HG02938 (cell line): ENCODE measurements at regions not wholly inside any gene's neighbourhood (a gene's known extent, or its start where the extent isn't known, plus 50 kb on each side); places are given as distances from the start of the nearest gene placed in this dataset.

Source experiments
- ATAC-seq: cut with Tn5 transposase; IDR thresholded peaks from one replicate; pipeline ENCODE4 v1.9.1; 2021; ENCODE audit warnings: mild to moderate bottlenecking, moderate library complexity; ENCODE audit not compliant: unreplicated experiment

DNA sequence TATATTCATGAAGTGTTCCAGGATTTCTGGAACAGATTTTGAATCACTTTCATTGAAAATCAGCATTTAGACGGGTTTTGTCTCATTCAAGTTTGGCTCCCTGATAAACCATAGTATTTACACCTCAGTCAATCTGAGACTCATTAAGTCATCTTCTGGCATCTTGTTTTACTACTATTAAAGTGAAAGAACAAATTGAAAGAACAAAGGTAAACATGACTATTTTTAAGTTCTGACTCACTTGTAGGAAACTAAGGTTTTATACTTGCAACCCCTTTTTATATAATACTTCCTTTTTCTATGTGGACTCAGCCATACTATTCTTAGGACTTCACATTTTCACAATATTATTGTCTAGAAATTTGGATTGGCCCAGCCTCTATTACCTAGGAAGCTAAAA lies 854.4 kb downstream of the SQOR start:
- ATAC-seq, result no peak

DNA sequence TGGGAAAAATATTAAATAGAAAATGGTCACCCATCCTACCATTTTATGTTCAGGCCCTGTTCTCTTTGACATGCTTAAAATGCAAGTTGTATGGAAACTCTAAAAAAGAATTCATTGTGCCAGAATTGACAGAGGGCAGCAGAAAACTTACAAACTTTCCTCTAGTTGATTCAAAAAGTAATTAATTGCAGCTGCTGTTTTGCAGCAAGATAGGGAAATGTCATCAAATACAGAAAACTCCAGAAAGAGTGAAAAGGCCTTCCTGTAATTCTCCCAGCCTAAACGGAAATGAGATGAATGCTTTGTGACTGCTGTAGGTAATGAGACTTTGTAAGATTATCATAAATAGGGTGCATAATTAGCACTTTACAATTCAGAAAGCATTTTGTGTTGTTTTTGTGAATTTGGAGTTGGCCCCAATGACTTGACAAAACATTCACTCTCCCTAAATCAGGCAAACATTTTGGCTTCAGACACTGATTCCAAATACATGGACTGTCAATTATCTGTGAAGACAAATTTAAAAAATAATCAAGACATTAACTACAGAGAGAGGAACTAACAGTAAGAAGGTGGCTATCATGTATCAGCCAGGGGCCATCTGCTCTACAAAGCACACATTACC lies 861.8 kb downstream of the SQOR start:
- ATAC-seq, result no peak

DNA sequence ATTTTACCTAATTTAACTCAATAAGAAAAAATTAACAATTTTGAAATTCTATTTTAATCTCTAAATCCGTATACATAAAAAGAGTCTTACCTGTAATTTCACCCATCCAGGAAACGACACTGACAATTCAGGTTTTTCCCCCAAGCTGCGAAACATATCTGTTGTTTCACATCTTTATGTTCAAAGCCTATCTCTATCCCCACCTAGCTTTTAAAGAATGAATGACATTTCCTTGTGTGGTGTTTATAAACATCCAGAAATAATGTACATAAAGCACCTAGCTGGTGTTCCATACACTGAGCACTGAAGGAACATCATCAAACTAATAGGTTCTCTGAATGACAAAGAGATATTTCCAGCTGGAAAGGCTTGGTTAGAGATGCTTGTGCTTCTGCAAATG lies 867.8 kb downstream of the SQOR start:
- ATAC-seq, result no peak

DNA sequence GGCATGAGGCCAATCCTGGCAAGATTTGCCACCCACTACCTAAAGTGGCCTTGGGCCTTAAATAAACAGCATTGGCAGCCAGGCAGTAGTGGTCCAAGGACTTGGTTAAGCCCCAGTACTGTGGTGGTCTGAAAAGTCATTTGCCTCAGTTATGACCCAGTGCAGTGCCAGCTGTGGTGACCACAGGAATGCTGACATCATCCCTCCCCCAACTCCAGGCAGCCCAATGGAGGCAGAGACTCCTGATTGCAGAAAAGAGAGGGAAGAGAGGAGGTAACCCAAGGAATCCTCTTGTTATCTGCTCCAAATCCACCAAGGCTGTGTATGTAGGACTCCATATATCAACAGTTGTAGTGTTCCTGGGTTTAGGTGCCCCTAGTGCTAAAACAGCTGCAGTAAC lies 883.6 kb downstream of the SQOR start:
- ATAC-seq, result no peak

DNA sequence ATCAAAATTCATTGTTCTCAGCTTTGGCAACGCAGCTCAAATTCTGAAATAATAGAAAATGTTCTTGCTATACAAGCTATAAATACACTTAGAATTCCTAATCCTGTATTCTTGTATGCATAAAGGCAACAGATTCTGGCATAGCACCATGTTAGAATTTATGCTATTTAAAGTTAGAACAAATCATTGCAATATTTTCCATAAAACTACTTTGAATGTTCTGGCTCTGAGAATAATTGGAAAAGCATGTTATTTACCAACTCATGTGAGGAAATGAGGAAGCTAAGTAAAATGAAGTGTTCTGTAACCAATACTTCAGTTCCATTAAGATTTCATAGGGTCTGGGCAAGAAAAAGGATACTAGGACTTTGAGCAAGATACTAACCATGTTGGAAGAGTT lies 888.9 kb downstream of the SQOR start:
- no peak for ATAC-seq

DNA sequence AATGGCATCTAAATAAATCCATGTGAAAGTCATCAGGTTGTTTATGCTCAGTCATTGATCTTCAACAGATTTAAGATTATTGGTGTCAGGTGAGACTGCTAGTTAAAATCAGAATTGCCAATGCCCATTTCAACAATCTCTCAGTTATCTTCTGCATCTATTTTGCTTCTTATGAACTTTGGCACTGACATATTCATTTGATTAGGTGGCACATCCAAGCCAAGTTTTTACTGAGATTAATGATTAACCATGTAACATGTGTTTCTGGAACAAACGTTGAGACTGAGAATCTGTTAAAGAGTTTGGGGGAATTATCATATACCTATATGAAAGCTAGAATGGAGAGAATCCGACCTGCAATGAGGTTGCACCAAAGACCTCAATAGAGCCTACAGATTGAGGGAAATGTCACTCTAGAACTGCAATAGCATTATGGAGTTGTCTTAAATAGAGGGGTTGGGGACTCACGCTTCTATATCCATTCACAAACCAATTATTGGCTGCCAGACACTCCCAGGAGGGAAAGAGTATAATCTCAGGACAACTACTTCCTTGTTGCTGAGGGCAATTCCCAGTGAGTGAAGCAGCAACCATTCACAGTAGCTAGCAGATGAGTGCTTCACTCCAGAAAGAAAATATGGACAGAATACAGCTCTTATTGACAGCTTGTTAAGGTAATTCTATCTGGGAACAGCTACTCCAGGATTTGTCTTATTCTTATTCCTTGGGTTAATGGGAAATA lies 891.3 kb downstream of the SQOR start:
- ATAC-seq, result no peak

DNA sequence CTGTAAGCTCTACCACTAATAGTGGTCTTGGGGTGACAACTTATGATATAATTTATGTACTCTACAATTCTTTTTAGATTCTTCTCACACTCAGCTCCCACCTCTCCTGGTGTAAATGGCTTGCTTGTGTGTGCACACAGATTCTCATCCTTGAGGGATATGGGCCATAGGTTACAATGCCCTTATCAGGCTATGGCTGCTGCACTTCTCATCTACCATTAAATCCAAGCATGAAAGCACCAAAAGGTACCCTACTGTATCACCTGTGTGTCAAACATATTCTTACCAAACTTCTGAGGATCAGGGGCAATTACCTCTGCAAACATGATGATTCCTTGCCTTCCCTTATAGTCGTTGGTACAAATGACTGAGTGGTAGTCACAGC lies 891.9 kb downstream of the SQOR start:
- ATAC-seq, result no peak

DNA sequence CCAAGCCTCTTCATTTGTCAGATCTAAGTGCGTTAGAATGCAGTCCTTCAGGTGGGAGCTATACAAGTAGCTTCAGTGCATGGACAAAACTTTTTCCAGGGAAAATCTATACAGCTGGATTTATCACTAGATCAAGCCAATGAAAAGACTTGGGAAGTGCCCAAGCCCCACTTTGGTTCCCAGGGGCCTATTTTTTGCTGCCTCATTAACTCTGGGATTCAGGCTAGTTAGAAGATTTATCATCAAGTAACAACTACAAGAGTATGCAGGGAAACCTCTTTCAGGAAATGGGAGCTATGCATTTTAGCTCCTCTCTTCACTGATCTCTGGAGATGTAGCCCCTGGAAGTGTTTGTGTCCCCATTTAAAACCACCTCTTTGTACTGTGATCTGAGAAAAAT lies 908.8 kb downstream of the SQOR start:
- ATAC-seq, result no peak

DNA sequence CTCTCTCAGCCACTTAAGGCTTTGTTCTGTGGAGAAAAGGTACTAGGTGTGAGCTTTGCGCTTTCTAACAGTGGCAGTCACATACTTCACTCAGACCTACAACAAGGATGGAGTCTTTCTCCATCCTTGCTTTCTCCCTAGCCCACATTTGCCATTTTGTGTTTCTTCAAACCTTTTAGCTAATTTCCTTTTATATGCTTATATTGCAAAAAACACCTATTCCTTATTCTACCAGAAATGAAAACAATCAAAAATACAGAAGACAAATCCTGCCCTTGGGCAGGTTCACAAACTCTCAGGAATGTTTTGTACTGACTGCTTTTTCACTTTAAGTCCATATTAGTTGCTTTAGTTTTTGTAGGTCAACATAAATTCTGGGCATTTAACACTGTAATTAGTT lies 914.2 kb downstream of the SQOR start:
- no peak for ATAC-seq

DNA sequence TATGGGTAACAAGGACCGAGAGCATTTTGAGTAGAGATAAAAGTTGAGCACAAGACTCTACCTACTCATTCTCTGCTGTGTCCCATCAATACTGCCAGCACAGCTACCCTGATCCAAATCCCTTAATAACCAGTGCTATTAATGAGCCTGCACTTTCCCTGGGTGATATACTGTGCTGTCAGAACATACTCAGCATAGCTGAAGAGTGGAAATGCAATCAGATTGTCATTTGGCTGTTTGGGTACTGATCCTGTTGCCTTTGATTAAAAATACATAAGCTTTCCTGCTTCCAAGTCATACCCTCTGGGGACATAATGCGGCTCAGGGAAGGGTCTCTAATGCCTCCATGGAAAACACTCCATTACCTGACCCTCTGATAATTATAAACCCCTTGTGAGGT lies 917.5 kb downstream of the SQOR start:
- no peak for ATAC-seq

DNA sequence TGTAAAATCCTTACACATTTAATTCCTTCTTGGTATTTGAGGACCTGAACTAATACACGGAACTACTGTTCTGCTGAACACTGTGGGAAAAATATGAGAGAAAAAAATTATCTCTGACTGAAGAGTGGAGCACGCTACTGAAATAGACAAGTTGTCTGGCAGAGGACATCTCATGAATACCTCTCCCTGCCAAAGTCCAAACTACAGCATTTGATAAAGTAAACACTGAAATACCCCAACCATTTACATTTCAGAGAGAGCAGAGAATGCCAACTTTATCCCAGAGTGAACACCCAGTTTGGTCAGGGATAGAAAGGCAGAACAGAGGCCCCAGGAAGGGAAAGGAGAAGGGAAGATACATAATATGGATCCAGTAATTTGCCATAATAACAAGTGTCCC lies 920.7 kb downstream of the SQOR start:
- ATAC-seq, result no peak

DNA sequence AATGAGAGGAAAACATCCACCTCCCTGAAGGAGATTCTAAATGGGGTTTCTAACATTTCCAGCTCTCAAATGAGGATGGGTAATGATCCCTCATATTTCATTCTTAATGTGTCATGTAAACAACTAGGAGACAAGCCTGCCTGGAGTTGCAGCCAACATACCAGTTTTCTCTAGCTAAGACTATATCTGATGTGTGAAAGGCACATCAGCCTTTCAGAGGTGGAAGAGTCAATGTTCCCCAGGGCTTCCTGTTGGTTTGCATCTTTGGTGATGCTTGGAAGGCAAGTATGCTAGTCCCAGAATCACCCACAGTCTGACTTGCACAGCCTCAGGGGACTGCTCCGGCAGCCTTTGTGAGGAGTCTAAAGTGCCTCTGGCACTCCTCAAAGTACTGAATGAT lies 921.2 kb downstream of the SQOR start:
- ATAC-seq, result no peak

DNA sequence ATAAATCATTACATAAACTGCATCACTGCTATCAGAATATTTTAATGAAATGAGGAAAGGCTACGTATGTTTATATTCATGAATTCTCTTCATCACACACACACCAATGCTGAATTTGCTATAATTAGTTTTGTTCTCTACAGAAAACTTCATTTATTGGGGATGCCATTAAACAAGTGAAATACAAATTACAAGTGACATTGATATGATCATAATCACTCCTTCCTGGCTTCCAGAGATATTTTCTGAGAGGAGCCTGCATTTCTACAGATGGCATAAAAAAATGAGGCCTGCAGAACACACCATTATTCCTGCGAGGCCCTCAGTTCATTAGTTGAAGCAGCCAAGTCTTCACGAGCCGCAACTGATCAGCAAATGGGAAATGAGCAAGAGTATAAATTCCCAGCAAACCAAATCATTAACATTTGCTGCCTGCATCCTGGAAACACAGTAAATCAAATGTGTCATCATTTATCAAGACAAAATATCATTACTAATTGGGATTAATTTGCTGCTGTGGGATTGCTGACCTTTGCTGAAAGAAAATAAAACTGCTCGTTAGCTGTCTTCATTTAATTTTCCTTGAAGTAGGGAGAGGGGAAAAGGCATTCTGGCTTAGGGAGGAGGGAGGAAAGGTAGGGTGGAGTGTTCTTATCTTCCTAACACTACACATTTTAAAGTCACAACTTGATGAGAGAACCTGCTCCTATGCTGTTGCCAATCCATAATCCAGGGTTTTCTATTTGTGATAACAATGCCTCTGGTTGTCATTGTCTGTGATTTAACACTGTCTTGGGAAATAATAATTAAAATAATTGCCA lies 921.9 kb downstream of the SQOR start:
- no peak for ATAC-seq

DNA sequence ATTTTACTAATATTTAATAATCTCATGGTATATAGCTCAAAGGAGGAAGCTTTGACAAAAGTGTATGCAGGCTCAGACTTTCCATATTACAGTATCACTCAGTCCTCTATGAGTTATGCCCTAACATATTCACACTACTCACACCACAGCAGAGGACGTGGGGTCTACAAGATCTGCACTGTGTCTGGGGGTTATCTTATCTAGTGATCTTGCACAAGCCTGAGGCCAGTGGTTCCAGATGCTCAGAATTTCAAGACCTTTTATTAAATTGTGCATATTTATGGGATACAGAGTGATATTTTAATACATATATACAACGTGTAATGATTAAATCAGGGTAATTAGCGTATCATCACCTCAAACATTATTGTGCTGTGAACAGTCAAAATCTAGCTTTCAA lies 933.1 kb downstream of the SQOR start:
- ATAC-seq, result no peak

DNA sequence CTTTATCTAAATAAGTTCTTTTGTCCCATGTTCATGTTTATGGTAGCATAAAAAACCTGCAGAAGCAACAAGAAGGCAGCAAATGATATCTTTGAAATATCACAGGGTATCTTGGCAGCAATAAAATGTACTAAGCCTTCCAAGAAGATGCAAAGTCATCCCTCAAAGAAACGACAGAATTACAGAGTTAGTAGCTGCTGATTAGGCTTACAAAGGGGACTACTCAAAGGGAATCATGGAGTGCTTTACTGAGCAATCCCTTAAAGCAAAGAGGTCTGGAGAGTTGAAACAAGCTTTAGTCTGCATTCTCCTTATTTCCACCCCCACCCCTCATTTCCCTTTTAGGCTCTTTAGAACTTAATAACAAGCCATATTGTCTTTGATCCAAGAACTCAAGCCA lies 935.0 kb downstream of the SQOR start:
- no peak for ATAC-seq

DNA sequence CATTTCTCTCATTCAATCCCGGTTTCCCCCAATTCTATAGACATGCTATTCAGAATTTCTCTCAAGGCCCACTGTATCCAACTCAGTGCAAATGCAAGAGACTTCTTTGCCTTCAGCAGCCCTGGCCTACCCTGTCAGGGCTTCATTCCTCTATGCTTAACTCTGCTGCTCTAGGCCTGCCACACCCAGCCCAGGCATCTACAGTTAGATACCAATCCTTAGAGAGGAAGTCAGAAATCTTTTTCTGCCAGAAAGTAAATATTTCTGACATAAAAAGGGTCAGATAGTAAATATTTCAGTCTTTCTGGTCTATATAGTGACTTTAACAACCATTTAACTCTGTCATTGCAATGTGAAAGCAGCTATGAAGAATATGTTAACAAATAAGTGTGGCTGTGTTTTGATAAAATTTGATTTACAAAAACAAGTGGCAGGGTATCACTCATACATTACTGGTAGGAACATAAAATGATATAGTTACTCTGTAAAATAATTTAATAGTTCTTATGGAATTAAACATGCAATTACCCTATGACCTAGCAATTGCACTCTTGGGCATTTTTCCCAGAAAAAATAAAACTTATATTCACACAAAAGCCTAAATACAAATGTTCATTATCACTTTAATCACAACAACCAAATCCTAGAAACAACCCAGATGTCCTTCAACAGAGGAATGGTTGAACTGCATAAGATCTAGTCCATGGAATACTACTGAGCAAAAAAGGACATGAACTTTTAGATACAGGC lies 942.0 kb downstream of the SQOR start:
- no peak for ATAC-seq

DNA sequence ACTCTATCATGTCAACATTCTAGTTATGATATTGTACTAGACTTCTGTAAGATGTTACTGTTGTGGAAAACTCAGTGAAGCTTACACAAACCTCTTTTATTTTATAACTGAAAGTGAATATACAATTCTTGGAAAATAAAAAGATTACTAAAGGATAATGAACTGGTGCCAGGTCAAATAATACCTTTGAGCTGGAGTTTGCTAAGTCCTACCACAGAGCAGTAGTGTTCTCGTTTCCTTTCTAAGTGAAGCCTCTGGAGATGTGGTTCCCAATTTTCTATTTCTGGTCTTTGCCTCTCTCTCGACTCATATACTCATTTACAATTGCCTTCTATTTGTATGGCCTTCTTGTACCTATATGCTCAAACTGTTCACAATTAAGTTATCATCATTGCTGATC lies 942.9 kb downstream of the SQOR start:
- ATAC-seq, result no peak

DNA sequence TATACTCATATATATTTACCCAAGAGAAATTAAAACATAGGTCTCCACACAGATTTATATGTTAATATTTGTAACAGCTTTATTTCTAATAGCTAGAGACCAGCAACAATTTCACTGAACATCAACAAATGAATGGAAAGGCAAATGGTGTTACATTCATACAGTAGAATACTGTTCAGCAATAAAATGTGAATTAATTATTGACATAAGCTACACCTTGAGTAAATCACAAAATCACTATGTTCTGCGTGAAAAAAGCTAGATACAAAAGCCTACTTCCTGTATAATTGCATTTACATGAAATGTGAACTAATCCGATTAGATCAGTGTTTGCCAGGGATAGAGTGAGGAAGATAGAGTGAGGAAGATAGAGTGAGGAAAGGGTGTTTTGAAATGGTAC lies 945.7 kb downstream of the SQOR start:
- ATAC-seq, result no peak

DNA sequence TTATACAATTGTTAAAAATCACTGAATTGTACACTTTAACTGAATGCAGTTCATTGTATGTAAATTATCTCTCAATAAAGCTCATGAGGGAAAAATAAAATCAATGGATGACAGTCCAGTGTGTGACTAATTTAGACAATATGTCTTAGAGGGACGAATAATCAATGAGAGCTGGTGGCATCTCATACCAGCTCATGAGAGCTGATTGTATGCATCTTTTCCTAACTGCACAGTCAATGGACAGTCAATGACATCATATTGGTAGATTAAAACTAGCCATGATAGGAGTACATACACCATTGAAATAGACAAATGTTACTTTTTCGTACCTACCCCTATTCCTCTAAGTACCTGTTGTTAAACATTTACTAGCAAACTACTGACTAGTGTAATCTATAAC lies 946.1 kb downstream of the SQOR start:
- ATAC-seq, result no peak

DNA sequence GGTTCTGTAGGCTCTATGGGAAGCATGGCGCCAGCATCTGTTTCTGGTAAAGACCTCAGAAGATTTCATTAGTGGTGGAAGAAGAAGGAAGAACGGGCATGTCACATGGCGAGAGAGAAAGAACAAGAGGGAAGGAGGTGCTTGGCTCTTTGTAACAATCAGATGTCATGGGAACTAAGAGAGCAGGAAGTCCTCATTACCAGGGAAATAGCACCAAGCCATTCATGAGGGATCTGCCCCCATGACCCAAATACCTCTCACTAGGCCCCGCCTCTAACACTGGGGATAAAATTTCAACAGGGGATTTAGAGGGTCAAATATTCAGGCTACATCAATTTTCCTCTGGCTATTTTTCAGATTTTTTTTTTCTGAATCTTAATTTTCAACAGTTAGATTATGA lies 954.3 kb downstream of the SQOR start:
- no peak for ATAC-seq

DNA sequence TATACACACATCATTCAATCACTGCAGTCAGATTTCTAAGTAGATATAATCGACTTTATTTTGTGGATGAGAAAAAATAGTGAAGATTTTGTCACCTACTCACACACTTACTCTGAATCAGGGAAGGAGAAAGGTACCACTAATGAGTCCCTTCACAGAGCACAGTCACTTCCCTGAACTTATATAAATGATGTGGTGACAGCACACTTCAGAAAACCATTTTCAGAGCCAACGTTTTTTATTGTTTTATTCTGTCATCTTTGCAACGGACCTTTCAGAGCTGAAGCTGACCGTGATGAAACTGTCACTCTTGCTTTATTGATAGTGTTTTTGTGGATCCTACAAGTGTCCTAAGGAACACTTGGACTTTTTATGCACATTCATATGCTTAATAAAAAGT lies 956.6 kb downstream of the SQOR start:
- ATAC-seq, result no peak
